ENCODE measurements at regions not wholly inside any gene's neighbourhood (a gene's known extent, or its start where the extent isn't known, plus 50 kb on each side); places are given as distances from the start of the nearest gene placed in this dataset.

DNA sequence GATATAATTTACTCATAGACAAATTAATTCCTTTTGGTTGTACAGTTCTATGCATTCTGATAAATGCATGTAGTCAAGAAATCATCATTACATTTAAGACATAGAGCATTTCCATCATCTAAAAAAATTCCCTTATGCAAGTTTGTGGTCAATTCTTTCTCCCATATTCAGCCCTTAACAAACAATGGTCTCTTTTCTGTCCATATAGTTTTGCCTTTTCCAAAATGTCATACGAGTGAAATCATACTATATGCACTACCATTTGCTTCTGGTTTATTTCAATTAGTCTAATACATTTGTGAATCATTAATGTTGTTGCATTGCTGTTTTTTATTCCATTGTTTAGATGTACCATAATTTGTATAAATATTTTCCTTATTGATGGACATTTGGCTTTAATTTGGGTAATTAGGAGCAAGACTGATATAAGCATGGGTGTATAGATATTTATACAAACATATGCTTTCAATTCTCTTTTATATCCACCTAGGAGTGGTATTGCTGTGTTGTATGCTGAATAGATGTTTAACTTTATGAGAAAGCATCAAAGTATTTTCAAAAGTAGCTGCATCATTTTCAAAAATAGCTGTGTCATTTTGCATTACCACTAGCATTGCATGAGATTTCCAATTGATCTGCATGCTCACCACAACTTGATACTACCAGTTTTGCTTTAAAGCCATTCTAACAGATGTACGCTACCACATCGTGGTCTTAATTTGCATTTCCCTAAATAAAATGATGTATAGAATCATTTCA, 397.0 kb upstream of the ADAMTS5 start (continued):
- TF ChIP-seq TSC22D4 (tag; IDR thresholded peaks at IDR 0.05) (no peak), SMARCA4 (IDR thresholded peaks at IDR 0.05) (no peak), REST (IDR thresholded peaks at IDR 0.05; ENCODE audit: borderline replicate concordance) (no peak), REST (CRISPR knock-in tag; IDR thresholded peaks at IDR 0.05; ENCODE audit: low read depth) (no peak), BRD9 (IDR thresholded peaks at IDR 0.05; ENCODE audit: low read depth, partially characterized antibody) (no peak)
